GM21447 (cell line): ENCODE measurements at regions not wholly inside any gene's neighbourhood (a gene's known extent, or its start where the extent isn't known, plus 50 kb on each side); places are given as distances from the start of the nearest gene placed in this dataset.
"Not testable (repeated sequence)": the region's sequence is repeated elsewhere in the genome, so short reads cannot be mapped to it uniquely, and the experiment has no call there.

Experiments
- ATAC-seq: cut with Tn5 transposase; IDR thresholded peaks from one replicate; pipeline ENCODE4 v1.9.1; 2021; ENCODE audit not compliant: unreplicated experiment

- no peak for ATAC-seq
These were observed 139.7 kb downstream of the B3GNT2 start for GRCh38 chr2:62335612-62336011.

DNA sequence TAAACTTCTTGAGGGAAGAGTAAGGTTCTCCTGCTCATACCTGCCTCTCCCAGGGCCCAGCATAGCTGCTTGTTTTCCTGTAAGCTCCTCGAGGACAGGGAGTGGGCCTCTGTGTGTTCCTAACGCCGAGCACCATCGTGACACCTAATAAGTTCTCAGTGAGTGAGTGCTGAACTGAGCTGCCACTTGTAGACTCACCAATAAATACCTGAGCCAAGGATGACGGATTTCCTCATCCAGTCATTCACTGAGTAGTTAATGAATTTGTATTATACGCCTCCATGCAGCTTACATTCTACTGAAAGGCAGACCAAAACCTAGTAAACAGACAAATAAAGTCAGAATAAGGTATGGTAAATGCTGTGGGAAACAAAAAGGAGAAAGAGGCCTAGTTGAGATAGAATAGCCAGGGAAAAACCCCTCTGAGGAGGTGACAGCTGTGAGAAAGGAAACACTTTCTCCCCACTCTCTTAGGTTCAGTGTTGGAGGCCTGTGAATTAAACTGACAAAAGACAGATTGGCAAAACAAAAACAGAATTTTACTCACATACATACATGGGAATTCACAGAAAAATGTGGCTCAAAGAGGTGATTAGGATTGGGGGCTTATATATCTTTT is 138.6 kb downstream of the B3GNT2 start:
- peak; percentile 84 for ATAC-seq

GRCh38 chr2:62334009-62334408 is 138.1 kb downstream of the B3GNT2 start:
- ATAC-seq = no peak

DNA sequence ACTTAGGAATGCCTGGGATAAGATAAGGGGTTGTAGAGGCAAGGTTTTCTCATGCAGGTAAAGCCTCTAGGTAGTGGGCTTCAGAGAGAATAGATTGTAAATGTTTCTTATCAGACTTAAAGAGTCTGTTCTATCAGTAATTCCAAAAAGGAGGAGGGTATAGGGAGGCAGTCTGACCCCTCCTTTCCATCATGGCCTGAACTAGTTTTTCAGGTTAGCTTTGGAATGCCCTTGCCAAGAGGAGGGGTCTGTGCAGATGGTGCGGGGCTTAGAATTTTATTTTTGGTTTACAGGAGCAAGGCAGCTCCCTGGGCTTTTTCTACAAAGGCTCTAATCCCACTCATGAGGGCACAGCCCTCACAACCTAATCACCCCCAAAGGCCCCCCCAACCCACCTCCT is 135.0 kb downstream of the B3GNT2 start:
- ATAC-seq = no peak

GRCh38 chr2:62329797-62330196 is 133.9 kb downstream of the B3GNT2 start:
- ATAC-seq = no peak

GRCh38 chr2:62326735-62327134 is 130.8 kb downstream of the B3GNT2 start:
- no peak for ATAC-seq

- no peak for ATAC-seq
These were observed 129.5 kb downstream of the B3GNT2 start for GRCh38 chr2:62325398-62325797.

DNA sequence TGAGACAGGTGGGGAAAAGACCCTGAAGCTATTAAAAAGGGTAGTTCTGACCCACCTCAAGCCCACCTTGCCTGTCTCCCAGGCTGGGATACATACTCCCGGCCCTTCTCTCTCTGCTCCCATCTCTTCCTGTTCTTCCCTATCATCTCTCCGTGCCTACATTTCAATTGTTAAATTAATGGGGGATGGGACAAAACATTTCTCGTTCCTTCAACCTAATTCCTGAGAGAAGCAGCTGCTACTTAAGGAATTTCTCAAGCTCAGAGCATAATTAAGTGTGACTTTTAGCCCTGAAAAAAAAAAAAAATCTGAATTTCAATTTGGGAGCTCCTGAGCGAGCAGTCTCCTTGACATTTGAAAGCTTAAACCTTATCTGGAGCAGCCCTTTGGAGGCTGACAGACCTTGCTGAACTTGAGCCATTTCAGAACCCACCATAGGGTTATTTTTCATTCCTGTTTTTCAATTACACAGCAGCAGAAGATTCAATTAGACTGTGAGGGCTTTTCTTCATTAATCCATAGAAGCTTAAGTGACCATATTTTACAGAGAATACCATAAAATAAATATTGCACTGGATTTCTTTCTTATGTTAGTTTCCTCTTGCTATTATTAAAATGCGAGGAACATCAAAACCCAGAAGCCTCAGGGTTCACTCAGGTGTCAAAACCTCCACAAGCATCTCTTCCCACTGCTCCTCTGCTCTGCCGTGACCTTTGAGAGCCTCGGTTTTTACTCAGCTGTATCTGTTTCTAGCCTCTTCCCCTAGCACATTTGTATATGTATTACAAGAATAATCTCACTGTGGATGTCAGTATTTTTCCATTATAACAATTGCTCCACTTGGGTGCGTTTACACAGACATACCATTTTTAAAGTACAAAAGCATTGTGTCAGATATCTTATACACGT is 125.7 kb downstream of the B3GNT2 start:
- no peak for ATAC-seq

DNA sequence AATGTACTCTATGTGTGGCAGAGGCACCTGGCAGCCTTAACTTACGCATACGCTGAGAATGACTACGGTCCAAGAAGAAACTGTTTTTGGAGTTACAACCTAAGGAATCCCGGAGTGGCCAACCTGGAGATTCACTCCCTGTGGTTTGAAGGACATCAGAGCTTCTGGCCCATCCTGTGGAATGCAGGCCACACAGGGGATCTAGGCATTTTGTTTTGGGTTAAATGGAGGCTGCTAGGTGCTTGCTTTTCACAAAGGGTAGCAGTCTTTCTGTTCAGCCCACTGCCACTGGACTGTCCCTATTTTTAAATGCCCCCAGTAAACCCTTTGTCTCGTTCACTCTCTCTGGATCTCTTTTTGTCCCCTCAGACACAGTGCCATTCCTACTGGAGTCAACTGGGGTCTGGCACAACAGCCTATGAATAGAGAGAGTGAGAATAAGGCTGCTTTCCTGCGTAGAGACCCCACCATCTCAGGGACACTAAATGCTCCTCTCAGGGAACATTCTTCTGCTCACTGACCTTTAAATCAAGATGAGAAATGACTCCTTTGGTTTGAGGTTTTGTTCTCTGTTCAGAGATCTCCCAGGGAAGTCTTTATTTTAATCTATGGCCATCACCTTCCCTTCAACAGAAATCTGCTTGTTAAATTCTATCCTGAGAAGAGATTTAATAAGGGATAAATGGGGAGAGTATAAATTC is 124.9 kb downstream of the B3GNT2 start:
- ATAC-seq = no peak

DNA sequence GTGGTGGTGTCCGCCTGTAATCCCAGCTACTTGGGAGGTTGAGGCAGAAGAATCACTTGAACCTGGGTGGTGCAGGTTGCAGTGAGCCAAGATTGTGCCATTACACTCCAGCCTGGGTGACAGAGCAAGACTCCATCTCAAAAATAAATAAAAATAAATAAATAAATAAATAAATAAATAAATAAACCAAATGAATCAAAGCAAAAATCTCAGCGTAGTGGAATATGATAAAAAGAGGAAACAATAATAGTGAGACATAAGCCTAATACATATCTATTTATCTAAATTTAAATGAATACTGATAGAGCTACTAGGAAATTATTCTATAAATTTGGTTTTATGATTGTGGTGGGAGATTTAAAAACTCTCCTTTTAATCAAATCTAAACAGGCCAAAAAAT is 124.2 kb downstream of the B3GNT2 start:
- not testable (repeated sequence) for ATAC-seq

DNA sequence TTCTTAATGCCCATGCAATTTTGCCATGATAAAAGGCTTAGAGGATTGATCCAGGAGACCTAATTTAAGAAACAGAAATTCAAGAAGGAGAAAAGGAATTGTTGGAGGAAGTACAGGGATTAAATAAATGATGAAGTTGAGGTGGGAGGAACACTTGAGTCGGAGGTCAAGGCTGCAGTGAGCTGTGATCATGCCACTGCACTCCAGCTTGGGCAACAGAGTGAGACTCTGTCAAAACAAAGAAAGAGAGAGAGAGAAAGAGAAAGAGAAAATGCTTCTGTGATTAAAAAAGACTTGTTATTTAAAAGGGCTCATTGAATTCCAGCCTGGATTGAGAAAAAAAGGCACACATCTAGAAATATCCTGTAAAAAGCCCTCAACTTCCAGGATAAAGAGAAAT is 123.2 kb downstream of the B3GNT2 start:
- ATAC-seq = no peak

- no peak for ATAC-seq
These were observed 119.6 kb downstream of the B3GNT2 start for GRCh38 chr2:62315476-62315875.

- no peak for ATAC-seq
These were observed 118.4 kb downstream of the B3GNT2 start for GRCh38 chr2:62314291-62314690.

DNA sequence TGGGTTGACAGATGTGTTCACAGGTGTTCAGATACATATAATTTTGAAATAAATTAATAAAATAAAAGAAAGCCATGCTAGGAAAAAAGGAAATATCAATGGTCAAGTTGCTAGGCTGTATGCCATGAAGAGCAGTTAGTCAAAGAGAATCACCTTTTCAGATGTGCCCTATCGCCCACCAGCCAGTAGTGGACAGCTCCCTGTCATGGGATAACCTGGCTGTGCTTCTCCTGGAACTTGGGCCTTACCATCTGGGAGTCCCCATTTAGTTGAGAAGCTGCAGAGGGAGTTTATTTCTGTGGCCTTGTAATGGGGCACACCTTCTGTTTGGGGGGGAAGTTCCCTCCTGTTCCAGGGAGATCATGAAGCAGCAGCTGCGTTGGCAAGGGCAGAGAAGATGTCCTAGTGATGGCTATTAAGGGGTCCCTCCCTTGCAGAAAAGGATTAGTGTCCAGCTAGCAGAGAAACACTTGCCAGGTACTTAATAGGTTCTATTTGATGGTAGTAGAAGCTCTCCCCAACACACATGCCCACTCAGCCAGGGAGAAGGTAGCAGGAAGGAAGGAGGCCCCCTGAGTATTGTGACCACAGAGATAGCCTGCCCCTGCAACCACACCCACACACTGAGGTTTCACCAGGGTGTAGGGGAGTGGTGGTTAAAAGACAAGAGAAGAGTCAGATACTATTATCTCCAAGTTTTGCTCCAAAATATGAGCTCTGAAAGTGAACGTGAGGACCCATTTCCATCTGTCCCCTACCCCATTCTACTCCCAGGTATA is 117.7 kb downstream of the B3GNT2 start:
- peak; percentile 75 for ATAC-seq

- ATAC-seq = peak; percentile 58
These were observed 113.7 kb downstream of the B3GNT2 start for GRCh38 chr2:62309465-62310091.

DNA sequence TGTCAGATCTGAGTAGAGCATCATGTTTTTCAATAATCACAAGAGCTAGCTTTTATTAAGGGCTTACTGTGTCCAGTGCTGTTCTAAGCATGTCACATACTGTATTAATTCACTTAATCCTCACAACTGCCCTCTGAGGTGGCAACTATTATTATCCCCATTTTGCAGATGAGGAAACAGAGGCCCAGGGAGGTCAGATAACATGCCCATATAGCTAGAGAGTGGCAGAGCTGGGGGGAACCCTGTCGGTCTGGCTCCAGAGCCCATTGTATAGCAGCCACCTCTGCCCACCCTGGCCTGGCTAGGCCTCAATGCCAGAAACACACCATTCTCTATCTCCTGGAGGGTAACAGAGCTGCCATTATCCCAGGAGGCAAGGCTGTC is 113.2 kb downstream of the B3GNT2 start:
- no peak for ATAC-seq

DNA sequence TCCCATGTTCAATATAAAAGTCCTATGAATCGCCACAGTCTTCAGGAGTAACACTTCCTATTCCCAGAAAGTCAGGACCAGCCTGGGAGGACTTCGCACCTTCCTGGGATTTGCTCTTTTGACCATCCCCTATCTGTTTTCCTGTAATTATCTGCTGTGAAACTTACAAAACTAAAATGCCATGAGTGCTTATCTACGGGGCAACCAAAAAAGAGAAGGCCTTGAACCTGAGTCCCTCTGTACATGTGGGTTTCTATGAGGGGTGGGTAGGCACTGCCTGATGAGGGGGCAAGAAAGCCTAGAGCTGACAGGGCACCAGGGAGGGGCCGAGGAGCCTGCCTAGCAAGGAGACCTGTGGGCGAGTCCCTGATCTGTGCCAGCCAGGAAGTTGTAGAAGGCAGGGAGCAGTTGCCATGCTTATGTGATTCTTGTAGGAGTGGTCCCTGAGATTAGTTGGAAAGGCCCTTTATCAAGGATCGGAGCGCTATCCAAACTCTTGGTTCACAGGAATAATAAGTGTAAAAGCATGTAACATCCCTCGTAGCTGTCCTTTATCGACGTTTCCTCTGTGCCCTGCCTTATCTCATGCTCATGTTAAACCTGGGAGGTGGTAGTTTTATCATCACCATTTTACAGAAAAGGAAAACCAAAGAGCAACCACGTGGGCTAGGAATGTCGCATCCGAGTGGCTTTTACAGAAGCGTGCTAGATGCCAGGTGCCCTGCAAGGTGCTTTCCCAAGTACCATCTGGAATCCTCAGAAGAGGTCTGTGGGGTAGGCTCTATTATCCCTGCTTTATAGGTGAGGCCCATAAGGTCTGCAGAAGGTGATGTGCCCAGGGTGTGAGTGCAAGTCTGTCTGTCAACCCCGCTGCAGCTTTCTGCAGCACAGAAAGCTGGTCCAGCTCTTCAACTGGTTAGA is 111.8 kb downstream of the B3GNT2 start:
- ATAC-seq = no peak

DNA sequence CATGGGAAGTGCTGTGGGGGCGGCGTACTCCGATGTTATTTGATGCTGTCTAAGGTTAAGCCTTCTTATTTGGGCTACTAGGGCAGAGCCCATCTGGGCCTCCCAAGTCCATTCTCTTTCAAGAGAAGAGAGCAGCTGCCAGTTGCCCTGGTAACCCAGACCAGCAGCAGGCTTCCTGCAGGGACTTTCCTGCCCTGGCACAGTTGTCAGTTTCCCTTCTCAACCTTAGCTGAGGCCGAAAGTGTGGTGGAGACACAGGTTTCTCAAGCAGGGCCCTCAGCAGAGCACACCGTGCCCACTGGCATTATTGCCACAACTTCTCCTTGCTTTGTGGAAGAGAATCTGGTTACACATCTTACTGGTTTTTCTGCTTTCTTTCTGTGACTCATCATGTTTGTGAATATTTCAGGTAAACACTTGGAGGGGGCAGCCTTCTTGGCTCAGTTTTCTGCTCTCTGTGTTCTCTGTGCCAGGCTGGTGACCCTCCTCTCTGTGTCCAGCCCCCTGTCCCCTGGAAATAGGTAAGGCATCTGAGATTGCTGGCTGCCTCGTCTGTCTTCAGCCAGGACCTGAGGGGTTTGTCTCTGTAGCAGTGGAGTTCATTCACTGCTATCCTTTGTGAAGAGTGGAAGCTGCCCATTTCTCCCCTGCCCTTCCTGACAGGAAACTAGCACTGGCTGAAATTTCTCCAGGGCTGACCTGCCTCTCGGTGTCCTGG is 111.0 kb downstream of the B3GNT2 start:
- ATAC-seq = peak; percentile 35
